H4 (cell line): ENCODE measurements at regions not wholly inside any gene's neighbourhood (a gene's known extent, or its start where the extent isn't known, plus 50 kb on each side); places are given as distances from the start of the nearest gene placed in this dataset.
"Not testable (repeated sequence)": the region's sequence is repeated elsewhere in the genome, so short reads cannot be mapped to it uniquely, and the experiment has no call there.

Experiments used
- DNase-seq: peaks from one replicate; pipeline ENCODE4 v3.0.0-alpha.2; 2015; ENCODE audit warnings: low spot score

DNA sequence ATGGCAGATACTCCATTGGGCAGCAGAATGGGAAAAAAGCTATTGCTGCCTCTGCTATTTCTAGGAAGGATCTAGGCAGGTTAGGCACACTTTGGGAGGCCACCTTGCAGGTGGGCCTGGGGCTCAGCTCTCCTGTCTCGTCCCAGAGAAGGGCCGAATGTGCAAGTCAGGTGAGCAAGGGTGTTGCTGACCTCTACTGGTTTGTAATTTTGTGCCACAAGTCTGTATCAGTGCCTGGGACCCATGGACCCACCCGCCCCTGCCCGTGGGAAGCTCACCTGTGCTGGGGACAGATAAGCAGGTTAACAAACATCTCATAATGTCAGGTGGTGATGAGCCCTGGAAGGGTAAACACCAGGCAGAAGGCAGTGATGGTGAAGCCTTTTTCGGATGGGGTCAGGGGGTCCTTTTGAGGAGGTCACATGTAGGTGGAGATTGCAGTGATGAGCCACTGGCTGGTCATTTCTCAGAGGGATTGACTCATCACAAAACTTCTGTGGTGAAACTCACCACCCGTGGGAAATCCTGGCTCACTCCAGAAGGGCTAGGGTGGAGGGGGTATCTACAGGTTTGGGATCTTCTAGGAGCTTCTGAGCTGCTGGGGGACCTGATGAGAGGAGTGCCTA is 161.3 kb downstream of the KLF13 start:
- DNase-seq: no peak

DNA sequence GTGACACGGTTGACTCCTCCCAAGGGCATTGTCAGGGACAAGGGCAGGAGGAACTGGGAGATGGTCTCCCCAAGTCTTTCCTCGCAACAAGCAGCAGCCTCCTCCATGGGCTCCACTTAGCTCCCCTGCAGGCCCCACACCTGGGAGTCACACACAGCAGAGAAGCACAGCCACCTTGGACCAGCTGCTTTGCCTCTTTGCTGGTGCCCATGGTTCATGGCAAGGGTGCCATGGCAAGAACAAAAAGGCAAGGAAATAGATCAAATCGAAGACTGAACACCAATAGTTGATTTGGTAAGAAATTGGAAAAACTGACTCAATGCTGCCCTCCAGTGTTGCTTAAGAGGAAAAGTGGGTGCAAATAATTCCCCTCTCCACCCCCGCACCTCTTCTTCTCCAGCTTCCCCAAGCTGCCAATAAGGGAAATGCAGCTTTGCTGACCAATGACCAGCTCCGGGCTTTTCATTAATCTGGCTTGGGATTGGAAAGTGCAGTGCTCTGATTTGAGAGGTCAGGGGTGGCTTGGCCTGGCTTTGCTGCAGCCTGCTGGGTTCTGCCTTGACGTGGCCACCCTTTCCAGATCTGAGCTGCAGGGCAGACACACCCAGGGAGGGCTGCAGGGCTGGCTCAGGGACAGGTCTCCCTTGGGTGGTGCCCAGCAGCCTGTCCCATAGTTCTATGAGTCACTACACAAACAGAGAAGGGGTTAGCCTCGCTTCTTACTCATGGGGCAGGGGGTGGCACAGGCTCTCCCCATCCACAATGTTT is 162.0 kb downstream of the KLF13 start:
- peak; percentile 79 for DNase-seq

DNA sequence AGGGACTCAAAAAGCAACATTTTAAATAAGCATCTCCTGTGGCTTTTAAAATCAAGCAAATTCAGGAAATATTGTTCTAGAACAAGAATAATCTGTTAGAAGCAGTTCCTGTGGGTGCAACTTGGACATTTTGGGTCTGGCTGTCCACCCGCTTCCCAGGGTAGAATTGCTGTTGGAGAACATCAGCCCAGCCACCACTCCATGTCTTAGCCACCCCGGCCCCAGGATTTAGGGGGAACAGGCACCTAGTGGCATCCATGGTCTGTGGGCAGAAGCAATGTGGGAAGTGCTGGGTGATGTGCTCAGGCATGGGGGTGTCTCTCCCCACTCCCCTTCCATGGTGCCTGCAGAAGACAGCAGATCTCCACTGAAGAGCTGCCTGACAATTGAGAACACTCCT is 162.6 kb downstream of the KLF13 start:
- no peak for DNase-seq

DNA sequence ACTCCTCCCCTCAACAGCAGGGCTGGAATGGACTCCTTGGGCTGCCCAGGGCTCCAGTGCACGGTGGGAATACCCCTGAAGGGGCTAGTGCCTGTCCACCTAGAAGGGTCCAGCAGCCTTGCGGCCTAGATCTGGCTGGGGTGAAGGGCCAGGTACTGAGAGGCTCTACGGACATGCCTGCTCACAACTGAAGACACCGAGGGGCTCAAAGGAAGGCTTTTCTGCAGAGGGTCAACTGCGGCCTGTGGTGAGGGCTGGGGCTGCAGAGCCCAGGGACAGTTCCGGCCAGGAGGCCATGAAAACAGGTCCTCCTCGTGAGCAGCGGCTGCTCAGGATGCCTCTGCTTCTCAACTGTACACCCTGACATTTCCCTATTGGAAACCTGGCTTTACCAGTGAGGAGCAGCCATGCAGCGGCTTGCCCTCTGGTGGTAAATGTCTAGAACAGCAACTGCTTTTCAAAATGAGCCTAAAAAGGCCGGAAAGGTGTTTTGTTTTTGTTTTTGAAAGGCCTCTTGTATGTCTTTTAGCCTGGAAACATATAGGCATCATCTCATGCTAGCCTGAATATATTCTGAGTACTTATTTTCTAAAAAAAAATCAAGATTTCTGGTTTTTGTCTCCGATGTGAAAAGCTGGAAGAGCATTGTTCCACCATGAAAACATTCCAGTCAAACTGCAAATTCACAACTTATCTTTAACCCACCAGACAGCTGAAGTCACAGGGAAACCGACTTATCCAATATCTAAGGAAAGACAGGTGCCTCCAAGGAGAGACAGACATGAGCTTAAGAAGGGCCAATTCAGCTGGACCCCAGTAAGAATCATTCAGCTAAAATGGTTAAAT is 163.4 kb downstream of the KLF13 start:
- DNase-seq: peak; percentile 40

DNA sequence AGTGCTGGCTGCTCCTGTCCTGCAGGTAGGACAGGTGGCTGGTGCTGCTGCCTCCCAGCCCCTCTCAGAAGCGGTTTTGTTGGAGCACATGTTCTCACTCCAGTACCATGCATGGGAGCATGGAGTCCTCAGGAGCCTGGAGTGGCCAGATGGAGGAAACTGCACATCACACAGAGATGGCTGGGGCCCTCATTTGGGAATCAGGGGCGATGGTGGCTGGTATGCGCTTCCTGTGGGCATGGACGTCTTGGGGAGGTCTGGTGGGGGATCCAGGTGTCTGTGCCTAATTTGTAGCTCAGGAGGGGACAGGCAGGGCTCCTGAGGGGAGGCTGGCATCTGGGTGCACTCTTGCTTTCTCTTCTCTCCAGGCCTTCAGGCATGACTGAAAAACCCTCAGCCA is 168.2 kb downstream of the KLF13 start:
- no peak for DNase-seq

DNA sequence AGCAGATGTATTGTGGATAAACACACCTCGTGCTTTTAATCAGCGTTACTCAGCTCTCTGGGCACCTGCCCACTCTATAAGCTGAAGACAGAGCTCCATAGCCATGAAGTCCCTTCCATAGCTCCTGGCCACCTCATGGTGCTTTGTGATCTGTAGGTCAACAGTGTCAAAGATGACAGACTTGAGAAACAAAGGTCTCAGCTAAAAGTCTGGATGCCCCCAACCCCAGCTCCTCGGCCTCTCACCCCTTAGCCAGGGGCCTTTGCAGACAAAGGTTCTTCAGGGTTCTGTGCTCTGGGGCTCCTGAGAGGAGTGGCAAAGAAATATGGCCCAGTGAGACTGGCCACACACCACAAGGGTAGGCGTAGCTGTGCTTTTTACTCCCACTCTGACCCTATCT is 168.6 kb downstream of the KLF13 start:
- no peak for DNase-seq

DNA sequence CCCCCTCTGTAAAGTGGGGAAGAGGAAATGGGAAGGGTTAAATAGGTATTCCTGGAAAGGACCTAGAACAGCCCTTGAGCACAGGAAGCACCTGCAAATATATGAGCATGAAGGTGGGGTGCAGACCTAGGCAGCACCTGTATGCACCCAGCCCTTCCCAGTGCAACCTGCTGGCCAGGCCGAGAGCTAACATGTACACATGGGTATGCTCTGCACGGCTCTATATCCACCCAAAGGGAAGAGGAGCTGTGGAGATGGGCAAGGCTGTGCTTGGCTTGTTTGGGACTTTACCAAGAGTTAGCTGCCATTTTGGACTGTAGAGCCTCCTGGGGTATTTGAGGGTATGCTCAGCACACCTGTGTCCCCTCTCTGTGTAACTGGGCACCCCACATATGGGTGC is 171.2 kb downstream of the KLF13 start:
- DNase-seq: no peak

DNA sequence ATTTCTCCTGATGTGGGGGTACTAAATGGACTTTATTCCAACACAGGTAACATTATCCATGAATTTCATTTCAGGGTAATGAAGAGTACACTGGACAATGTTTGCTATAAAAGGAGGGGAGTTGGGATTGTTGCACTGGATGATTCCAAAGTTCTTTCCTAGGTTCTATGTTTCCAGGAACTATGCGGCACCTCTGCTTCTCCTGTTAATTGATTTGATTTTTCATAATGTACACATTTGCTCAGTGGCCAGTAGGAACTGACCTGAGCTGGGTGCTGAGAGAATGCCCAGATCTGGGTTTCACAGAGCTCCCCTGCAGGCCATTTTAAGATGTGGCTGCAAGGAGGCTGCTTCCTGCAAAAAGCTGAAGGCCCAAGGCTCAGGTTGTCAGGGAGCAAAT is 171.7 kb downstream of the KLF13 start:
- DNase-seq: no peak

DNA sequence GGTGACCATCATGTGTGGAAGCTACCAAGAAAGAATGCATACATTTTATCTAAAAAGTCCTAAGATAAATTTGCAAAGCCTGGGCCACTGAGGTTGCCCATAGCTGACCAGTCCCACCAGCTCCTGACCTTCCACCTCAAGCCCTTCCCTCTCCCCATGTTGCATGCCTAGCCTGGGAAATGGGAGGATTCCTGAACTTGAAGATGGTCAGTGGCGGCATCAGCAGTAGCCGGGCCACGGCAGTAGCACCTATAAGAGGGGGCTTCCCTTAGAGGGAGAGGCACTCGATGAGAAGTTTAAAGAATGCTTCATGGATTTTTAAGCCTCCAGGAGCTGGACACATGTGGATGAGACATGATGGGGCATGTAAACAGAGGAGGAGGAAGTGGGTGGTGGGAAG is 172.1 kb downstream of the KLF13 start:
- no peak for DNase-seq

- no peak for DNase-seq
Observed at GRCh38 chr15:31499236-31499952, 172.8 kb downstream of the KLF13 start.

GRCh38 chr15:31499953-31500765 is 173.5 kb downstream of the KLF13 start:
- no peak for DNase-seq

GRCh38 chr15:31500766-31501449 is 174.3 kb downstream of the KLF13 start:
- DNase-seq: no peak

- no peak for DNase-seq
Observed at GRCh38 chr15:31501536-31502157, 175.0 kb downstream of the KLF13 start.

- no peak for DNase-seq
Observed at GRCh38 chr15:31502541-31503229, 176.1 kb downstream of the KLF13 start.

- no peak for DNase-seq
Observed at GRCh38 chr15:31503256-31503655, 176.6 kb downstream of the KLF13 start.

GRCh38 chr15:31503758-31504461 is 177.3 kb downstream of the KLF13 start:
- no peak for DNase-seq

- DNase-seq: no peak
Observed at GRCh38 chr15:31504462-31504839, 177.8 kb downstream of the KLF13 start.

DNA sequence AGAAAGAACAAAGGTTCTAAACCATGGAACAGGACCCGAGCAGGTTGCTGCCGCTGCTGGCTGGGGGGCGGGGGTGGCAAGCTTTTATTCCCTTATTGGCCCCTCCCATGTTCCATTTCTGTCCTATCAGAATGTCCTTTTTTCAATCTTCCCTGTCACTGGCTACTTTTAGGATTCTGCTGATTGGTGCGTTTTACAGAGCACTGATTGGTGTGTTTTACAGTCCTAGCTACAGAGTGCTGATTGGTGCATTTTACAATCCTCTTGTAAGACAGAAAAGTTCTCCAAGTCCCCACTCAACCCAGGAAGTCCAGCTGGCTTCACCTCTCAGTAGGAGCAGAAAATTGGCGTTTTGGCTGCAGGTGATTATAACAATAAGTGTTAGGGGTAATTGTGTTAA is 180.9 kb downstream of the KLF13 start:
- DNase-seq: not testable (repeated sequence)

- no peak for DNase-seq
Observed at GRCh38 chr15:31508656-31509055, 182.0 kb downstream of the KLF13 start.
